ENCODE measurements at regions not wholly inside any gene's neighbourhood (a gene's known extent, or its start where the extent isn't known, plus 50 kb on each side); places are given as distances from the start of the nearest gene placed in this dataset.

DNA sequence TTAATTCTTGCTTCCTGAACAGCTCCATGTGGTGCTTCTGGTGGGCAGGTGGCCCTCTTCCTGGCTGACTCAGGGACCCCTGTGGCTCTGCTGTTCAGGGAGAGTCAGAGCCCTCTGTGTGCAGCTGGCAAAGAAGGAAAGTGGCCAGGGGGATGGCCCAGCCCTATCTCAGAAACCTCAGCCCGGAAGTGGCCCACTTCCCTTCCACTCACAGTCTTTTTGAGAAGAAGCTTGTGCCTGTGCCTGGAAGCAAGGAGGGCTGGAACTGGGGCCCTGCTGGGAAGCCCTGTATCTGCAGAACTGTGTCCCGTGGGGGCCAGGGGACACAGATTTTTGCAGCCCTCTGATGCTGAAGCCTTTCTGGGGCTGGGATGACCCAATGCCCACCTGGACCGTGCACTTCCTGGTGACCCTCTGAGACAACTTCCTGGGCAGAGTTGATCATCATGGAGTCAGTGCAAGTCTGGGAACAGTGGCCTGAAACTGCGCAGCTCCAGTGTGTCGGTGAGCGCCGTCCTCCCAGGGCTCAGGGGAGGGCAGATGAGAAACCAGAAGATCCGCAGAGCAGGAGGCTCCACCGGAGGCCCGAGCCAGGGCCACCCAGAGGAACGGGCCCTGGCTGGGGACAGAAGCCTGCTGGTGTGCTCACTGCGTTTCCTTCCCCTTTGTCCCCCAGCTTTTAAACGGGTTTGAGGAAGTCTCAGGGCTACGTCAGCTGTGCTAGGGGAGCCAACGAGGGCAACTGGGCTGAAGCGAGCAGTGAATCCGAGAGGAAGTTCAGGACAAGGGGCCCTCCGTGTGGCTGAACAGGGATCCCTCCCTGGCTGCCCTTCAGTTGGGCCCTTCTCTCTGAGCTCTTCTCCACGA, 217.4 kb upstream of the RTL1 start:
- no peak for DNase-seq (ENCODE audit: low read depth)

DNA sequence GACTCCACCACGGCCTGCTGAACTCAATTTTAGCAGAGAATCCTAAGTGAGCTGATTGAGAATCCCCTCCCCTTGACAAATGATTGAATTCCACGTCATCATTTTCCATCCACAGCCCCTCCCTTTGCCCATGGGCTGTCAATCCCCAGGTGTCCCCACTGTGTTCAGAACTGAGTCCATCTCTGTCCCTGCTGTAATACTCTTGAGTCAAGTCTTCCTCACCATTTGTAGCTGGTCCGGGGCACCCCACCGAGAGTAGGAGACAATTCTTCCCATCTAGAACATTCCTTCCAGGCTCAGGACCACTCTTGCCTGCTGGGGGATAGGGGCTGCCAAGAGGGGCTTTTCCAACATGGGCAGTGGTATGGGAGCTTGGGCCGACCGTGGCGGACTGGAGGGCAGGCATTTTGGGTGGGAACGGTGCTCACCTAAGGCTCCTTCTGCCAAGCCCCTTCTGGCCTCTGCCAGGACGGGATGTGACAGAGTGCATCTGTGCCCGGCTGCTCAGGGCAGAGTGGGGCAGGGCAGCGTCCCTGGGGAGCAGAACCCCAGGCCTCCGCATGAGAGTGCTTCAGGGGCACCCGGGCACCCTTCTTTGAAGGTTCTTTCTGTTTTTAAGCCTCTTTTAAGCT, 218.1 kb upstream of the RTL1 start:
- no peak for DNase-seq (ENCODE audit: low read depth)

DNA sequence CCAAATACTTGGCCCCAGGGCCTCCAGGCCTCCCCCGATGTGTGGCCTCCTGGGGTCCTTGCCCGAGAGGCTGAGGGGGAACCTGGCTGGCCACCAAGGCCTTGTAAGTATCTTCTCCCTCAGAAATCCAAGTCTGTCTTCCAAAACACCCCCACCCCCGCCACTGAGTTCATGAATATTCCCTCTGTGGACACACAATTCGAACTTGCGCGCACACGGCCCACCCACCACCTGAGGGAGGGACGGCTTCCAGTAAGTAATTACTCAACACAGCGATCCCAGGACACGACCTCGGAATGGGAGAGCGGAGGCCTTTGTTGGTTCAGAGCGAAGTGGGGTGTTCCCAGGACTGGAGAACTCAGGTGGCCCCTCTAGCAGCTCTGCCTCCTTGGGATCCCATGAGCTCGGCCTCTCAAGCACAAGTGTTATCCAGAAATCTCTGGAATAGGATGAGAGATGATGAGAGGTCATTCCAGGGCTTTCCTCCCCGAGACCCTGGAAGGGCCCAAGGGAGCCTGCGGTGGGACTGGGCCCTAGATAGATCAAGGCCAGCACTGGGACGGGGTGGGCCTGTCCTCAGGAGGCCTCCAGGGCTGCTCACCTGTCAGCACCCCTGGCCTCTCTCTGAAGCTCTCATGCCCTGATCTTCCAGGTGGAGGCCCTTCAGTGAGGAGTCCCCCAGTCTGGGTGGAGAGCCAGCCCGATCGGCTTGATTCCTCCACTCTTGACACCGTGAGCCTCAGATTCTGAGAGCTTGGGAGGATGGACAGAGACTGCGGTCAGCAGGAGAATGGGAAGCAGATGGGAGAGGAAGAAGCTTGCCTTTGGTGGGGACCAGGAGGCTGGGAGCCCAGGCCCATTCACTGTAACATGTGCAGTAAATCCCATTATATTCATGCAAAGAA, 219.0 kb upstream of the RTL1 start:
- no peak for DNase-seq (ENCODE audit: low read depth)

DNA sequence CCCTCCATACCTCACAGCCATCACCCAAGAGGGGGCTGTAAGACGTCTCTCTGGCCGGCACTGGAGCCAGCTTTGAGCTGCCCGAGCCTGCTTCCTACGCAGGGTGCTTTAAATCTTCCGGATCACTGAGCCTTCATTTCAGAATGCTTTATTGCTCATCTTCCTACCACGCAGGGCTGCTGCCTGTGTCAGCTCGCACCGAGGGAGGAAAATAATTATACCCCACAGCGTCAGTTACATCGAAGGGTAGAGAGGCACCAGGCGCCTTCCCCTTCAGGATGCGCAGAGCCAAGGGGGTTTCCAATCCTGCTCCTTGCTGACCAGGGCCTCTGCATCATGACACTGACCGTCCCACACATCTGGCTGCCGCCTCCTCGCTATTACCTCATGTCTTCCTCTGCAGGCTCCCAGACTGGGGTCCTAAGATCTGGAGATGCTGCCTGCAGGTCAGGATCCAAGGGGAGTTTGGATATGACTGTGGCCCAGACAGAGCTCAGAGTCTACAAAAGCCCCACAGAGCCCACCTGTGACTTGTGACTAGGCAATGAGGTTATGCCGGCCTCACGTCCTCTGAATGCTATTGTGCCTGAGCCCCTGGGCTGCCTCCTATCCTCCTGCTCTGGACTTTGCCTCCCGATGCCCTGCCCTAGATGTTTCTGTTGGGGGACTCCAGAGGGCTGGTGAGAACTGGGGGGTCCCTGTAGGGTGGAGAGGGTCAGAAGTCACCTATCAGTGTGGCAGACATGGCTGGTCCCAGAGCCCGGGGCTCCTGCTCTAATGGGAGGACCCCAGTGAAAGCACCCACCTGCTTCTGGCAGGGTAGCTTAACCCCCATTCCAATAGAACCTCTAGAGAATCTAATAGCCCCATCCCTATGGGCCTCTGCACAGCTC, 220.3 kb upstream of the RTL1 start:
- no peak for DNase-seq (ENCODE audit: low read depth)

DNA sequence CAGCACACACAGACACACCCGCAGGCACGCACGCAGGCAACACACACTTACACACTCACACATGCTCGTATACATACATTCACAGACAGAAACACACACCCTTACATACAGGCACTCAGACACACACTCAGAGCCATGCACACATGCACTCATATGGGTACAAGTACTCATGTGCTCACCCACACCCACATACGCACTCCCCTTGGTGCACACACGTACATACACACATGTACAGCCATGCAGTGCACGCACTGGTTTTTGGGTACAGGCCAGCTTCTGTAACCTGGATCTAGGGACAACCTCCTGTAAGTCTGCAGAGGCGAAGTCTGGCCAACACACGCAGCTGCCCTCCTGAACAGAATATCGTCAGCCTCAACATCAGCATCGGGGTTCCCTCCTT, 221.3 kb upstream of the RTL1 start:
- DNase-seq (ENCODE audit: low read depth), result no peak

DNA sequence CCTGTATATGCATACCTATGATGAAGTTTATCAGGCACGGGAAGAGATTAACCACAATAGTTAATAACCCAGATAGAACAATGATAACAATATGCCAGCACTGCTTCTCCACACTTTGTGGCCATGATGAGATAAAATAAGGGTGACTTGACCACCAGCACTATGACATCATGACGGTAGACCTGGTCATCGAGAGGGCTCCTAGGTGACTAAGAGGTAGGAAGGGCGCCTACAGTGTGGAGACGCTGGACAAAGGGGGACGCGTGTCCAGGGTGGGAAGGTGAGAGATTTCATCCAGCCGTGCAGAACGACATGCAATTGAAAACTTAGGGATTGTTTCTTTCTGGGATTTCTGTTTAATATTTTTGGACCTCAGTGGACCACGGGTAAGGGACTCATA, 221.8 kb upstream of the RTL1 start:
- no peak for DNase-seq (ENCODE audit: low read depth)

DNA sequence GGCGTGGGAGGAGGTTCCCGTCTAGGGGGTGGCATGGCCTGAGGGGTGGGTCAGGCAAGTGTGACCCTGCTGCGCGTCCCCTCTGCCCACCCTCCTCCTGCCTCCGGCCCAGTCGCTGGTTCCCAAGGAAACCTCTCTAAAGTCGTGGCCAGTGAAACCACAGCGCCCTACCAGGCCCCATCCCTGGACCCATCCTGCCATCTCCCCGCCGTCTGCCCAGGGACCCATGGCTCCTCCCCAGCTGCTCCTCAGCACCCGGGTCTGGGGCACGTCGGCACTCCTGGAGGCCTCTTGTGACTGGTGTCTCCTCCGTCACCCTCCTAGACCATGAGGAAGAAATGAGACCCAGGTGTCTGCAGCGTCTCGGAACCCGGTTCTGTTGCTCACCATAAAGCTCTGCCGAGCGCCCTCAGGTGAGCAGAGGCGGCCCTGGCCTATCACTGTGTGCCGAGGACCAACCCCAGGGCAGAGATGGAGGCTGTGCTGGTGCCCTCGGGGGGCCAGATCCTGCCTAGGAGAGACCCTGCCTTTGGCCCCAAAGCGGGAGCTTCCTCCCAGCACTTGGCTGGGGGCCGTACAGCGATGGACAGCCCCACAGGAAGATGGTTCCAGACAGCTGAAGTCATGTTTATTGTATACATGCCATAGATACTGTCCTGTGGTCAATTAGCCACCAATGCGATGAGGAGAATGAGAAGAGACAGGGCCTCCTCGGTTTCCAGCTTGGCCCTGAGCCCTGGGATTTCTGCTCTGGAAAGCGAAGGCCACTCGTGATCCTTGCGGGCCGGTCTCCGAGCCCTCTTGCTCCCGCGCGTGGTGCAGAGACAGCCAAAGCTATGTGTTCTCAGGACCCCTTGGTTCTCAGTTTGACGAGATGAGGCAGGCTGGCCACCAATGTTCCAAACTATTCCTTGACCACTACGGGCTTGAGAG, 222.5 kb upstream of the RTL1 start:
- no peak for DNase-seq (ENCODE audit: low read depth)

DNA sequence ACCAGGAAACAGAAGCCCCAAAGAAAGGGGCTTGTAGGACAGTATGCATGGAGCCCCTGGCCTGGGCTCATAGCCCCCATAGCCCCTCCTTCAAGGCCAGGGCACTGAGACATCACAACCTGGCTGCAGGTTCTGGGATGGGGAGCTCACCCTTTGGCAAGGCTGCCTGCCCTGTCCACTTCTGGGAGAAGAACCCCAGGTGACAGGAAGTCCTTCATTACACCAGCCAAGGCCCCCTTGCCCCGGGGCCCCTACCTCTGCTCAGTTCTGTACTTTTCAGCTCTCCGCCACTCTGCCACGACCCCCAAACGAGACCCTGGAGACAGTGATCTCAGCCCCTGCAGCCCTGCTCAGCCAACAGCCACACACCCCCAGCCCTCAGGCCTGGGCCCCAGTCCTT, 223.2 kb upstream of the RTL1 start:
- no peak for DNase-seq (ENCODE audit: low read depth)

DNA sequence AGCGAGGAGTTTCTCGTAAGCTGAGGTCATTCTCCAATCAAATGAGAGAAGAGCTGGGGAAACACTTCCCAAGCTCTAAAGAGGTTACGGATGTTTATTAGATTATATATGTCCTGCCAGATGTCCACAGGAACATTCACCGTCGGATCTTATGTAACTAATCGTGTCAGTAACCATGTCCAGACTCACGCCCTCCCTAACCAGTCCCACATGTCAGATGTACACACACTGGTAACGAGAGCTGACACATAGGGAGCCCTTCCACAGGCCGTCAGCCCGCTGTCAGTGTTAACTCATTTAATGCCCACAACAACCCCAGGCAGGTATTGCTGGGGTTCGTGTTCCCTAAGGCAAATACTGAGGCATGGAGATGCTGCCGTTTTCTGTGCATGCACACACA, 223.7 kb upstream of the RTL1 start:
- DNase-seq (ENCODE audit: low read depth), result no peak

DNA sequence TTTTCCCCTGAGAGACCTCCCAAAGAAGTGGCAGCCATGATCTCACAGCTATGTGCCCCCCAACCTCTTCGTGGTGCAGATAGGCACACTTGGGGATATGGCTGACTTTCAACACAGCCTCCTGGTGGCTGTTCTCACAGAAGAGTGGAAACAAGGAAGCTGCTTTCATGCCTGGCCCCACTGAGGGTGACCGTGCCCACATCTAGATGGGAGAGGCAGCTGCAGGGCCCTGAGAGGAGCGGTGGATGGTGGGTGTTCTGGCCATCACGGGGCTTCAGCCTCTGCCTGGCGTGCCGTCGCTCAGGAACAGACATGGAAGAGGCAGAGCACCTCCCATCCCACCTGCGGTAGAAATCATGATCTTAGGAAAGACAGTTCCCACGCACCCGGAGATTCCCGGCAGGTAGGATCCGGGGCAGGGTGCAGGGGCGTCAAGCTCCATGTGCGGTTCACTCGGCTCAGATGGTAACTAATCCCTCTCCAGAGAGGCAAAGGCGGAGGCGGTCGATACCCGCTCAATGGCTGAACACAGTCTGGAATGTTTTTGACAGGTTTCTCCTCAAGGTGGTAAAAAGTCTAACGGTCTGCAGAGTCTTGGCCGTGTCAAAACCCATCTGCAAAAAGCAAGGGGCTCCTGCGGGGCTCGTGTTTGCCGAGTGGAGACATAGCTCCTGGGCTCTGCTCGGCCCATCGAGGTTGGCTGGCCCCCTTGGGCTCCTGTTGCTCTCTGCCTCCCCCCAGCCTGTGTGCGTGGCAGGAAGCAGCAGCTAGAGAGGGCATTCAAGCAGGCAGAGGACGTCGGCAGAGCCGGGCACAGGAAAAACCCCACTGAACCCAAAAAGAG, 225.2 kb upstream of the RTL1 start:
- no peak for DNase-seq (ENCODE audit: low read depth)

DNA sequence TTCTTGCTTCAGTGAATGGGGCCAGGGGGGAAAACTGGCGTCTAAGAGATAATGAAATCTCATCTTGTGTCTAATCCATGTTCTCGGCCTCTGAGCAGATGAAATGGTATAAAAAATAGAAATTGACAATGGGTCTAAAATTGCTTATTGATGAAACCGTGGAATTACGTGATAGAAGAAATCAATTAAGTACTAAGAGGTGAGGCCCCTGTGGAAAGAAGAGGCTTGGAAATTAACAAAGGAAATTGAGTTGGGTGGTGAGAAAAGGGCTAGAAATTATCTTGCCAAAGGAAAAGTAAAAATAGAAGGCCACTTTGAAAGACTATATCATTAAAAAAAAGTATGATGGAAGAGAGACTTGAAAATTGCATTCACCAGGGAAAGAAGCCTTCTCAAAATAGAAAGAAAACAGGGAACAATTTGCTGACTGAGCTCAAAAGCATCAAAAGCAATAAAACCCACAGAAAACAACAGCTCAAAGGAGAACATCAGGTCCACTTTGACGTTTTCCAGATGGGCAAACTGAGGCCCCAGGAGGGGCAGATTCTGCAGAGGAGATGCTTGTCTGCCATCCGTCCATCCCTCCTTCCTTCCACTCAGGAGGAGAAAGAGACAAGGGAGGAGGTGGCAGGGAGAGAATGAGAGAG, 226.1 kb upstream of the RTL1 start:
- no peak for DNase-seq (ENCODE audit: low read depth)

DNA sequence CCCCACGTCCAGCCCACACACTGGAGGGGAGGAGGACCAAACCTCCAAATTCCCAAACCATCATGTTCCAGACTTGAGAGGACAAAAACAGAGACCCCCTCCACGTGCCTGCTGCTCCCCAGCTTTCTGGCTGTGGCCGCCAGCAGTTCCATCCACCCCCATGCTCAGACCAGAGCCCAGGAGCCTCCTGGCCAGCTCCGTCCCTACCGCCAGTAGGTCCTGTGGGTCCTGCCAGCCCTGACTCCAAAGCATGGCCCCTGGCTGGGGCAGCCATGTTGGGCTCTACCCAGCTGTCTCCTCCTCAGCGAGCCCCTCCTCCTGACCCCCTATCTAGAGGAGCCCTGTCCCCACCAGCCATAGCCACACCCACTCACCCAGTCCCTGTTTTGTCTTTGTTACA, 227.3 kb upstream of the RTL1 start:
- no peak for DNase-seq (ENCODE audit: low read depth)

DNA sequence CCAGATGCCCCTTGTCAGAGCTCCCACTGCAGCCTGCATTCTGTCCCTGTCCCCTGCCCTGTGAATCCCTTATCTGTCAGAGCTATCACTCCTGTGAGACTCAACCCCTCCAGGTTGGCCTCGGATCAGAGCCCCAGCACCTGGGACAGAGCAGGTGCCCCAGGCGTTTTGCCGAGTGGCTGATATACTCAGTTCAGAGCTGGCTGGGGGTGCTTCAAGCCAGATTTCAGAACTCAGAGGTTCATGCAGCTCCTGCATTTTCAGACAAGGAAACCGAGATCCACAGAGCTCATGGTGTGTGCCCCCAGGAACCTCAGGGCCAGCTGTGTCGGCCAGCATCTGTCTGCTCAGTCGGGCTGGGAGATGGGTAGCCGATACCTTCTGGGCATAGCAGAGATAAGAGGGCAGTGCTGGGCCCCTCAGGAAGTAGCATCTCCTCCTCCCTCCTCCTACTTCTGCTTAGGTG, 228.0 kb upstream of the RTL1 start:
- no peak for DNase-seq (ENCODE audit: low read depth)

DNA sequence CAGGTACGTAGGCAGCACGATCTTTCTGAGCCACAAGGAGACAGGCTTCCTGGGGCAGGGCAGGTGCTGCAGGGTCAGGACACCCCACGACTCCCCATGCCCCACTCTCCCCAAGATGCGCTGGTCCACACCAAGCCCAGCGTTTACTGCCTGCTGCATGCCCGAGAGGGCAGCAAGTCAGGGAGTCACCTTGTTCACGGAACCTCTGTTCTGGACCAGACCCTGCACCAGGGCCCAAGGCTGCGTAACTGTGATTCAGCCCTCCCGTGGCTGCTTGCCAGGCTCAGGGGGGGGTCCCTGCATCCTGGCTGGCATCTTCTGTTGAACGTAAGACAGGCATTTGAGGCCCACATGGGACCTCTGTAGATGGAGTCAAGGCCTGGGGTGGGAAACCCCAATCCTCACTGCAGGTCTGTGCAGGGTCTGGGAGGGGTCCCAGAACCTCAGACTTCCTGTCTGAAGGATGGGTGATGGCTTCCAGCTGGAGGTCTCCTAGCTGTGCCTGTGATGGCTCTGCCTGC, 228.6 kb upstream of the RTL1 start:
- DNase-seq (ENCODE audit: low read depth), result no peak

DNA sequence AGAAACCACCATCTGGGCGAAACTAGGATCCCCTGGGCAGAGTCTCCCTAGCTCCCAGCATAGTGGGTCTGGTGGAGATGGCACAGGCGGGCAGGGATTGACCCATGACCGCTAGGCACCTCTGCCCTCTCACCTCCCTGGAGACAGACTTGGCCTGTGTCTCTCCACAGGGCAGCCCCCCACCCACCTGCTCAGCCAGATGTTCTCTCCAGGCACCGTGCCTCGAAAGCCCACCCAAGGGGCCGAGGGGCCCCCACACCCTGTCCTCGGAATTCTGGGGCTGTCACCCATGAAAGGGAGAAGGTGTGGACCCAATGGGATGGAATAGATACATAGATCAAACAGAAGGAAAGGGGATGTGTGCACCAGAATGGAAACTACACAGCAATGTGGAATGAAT, 229.1 kb upstream of the RTL1 start:
- DNase-seq (ENCODE audit: low read depth), result no peak

DNA sequence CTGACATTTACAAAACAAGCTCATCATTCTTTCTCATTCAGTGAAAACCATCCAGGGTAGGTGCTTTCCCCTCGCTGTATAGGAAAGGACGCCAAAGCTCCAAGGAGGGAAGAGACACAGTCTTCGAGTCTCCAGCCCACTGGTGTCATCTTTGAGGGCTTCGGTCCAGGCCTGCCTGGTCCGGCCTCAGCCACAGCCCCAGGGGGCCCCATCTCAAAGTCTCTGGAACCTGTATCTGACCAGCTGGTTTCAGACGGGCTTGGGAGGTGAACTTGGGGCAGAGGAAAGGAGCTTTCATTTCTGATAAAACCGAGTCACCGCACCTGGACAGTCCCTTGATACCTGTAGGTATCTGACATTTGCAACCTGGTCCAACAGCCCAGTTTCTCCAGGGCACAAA, 229.5 kb upstream of the RTL1 start:
- DNase-seq (ENCODE audit: low read depth), result no peak

DNA sequence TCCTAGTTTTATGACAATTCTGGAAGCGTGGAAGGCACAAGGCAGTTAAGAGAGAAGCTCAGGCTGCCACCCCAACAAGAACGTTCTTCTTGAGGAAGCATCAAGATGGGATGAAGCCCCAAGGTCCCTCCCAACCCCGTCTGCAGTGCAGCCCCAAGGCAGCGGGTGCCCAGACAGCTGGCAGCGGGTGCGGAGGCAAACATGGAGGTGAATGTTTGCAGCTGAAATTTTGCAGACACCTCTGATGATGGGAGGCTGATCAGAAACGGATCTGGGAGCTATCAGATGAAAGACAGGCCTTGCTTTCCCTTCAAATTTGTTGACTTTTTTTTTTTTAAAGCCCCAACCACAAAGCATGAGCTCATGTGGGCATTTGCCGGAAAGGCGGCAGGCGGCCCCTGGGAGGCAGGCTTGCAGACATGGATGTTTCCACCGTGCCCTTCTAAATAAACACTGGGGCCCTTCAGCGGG, 230.7 kb upstream of the RTL1 start:
- no peak for DNase-seq (ENCODE audit: low read depth)

DNA sequence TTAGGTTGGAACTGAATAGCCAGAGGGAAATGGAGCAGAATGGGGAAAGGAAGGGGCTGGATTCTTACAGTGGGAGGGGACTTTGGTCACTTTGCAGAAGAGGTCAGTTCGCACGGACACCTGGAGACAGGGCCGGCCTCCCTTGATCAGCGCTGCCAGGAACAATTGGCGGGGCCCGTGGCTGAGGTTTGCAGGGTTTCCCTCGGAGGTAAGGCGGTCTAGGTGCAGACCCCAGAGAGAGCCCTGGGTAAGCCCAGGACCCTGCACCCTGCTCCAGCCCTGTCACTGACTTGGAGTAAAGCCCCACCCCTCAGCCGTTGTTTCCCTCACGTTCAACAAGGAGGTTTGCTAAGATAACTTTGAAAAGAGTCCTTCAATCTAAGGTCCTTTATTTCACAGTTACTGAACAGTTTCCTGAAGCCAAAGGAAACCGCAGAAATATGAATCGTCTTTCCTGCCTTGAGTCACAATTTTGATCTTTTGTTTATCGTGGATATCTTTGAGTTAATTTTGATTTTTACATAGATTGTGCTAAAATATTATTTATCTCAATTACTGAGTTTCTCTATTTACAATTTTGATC, 231.4 kb upstream of the RTL1 start:
- no peak for DNase-seq (ENCODE audit: low read depth)

All from stimulated activated CD8-positive, alpha-beta memory T cell treated with anti-CD3 and anti-CD28 coated beads, Interleukin-12 subunit alpha, Interleukin-12 subunit beta, amount 100 ng/mL, for 4 hours (primary cell).